ENCODE measurements at regions not wholly inside any gene's neighbourhood (a gene's known extent, or its start where the extent isn't known, plus 50 kb on each side); places are given as distances from the start of the nearest gene placed in this dataset.

- H3K4me1 Mint-ChIP-seq, result no peaks in the 10 kb centered on the region
- no peaks in the 10 kb centered on the region for H3K36me3 Mint-ChIP-seq
- POLR2A ChIA-PET (ENCODE audit: partially characterized antibody), result no interaction called here
- Histone ChIP-seq H3K27me3 (ENCODE audit: insufficient read depth, low read length) (no peaks in the 10 kb centered on the region), H3K9me3 (ENCODE audit: control insufficient read depth in 1 of 2, low read length in 2 of 2) (no peaks in the 10 kb centered on the region), H3K4me1 (ENCODE audit: insufficient read depth, low read length) (no peaks in the 10 kb centered on the region), H3K27ac (ENCODE audit: low read depth, low read length) (no peak overlapping the region), H3K36me3 (ENCODE audit: insufficient read depth, low read length) (no peaks in the 10 kb centered on the region), H3K4me3 (ENCODE audit: low read length in 2 of 2) (no peak overlapping the region)
- no peak overlapping the region for H3K27ac Mint-ChIP-seq
- no peak overlapping the region for H3K4me3 Mint-ChIP-seq
- no peaks in the 10 kb centered on the region for H3K27me3 Mint-ChIP-seq
- no peak for DNase-seq
- CTCF ChIA-PET (ENCODE audit: partially characterized antibody), result no interaction called here
- no peaks in the 10 kb centered on the region for H3K9me3 Mint-ChIP-seq
- intact Hi-C loops (cut with micrococcal nuclease), result no loop called here
Measured at GRCh38 chr5:152673601-152674000, 268.5 kb upstream of the NMUR2 start.

- no peak for DNase-seq
- Mint-ChIP-seq H3K4me3 (no peak overlapping the region), H3K27ac (no peak overlapping the region), H3K9me3 (peaks cover 0 to under 1% (median 0%) of the 10 kb centered on the region in 8 donors), H3K27me3 (no peaks in the 10 kb centered on the region), H3K4me1 (no peaks in the 10 kb centered on the region), H3K36me3 (no peaks in the 10 kb centered on the region)
- Histone ChIP-seq H3K27me3 (ENCODE audit: insufficient read depth, low read length) (no peaks in the 10 kb centered on the region), H3K4me3 (ENCODE audit: low read length in 2 of 2) (no peak overlapping the region), H3K9me3 (ENCODE audit: control insufficient read depth in 1 of 2, low read length in 2 of 2) (no peaks in the 10 kb centered on the region), H3K36me3 (ENCODE audit: insufficient read depth, low read length) (no peaks in the 10 kb centered on the region), H3K4me1 (ENCODE audit: insufficient read depth, low read length) (no peaks in the 10 kb centered on the region), H3K27ac (ENCODE audit: low read depth, low read length) (no peak overlapping the region)
- ChIA-PET CTCF (ENCODE audit: partially characterized antibody) (no interaction called here), POLR2A (ENCODE audit: partially characterized antibody) (no interaction called here)
- intact Hi-C loops (cut with micrococcal nuclease), result no loop called here
Measured at GRCh38 chr5:152674403-152674802, 269.3 kb upstream of the NMUR2 start.

GRCh38 chr5:152676196-152676595 is 271.1 kb upstream of the NMUR2 start:
- H3K36me3 ChIP-seq (ENCODE audit: insufficient read depth, low read length), result no peaks in the 10 kb centered on the region
- H3K36me3 Mint-ChIP-seq, result no peaks in the 10 kb centered on the region
- H3K27ac ChIP-seq (ENCODE audit: low read depth, low read length), result no peak overlapping the region
- no peak for DNase-seq
- no peak overlapping the region for H3K27ac Mint-ChIP-seq
- H3K9me3 Mint-ChIP-seq, result peaks cover 0 to 9% (median under 1%) of the 10 kb centered on the region in 8 donors
- H3K9me3 ChIP-seq (ENCODE audit: control insufficient read depth in 1 of 2, low read length in 2 of 2), result no peaks in the 10 kb centered on the region
- intact Hi-C loops (cut with micrococcal nuclease), result no loop called here
- CTCF ChIA-PET (ENCODE audit: partially characterized antibody), result no interaction called here
- no peaks in the 10 kb centered on the region for H3K27me3 ChIP-seq (ENCODE audit: insufficient read depth, low read length)
- no peaks in the 10 kb centered on the region for H3K27me3 Mint-ChIP-seq
- no peaks in the 10 kb centered on the region for H3K4me1 Mint-ChIP-seq
- no peaks in the 10 kb centered on the region for H3K4me1 ChIP-seq (ENCODE audit: insufficient read depth, low read length)
- no peak overlapping the region for H3K4me3 Mint-ChIP-seq
- no peak overlapping the region for H3K4me3 ChIP-seq (ENCODE audit: low read length in 2 of 2)
- POLR2A ChIA-PET (ENCODE audit: partially characterized antibody), result no interaction called here

- intact Hi-C loops (cut with micrococcal nuclease), result no loop called here
- H3K36me3 ChIP-seq (ENCODE audit: insufficient read depth, low read length), result no peaks in the 10 kb centered on the region
- H3K27me3 ChIP-seq (ENCODE audit: insufficient read depth, low read length), result no peaks in the 10 kb centered on the region
- no peaks in the 10 kb centered on the region for H3K36me3 Mint-ChIP-seq
- ChIA-PET CTCF (ENCODE audit: partially characterized antibody) (no interaction called here), POLR2A (ENCODE audit: partially characterized antibody) (no interaction called here)
- no peaks in the 10 kb centered on the region for H3K27me3 Mint-ChIP-seq
- no peak overlapping the region for H3K4me3 Mint-ChIP-seq
- no peaks in the 10 kb centered on the region for H3K4me1 Mint-ChIP-seq
- H3K9me3 Mint-ChIP-seq, result peaks cover 2 to 22% (median 5%) of the 10 kb centered on the region in 8 donors
- no peak overlapping the region for H3K4me3 ChIP-seq (ENCODE audit: low read length in 2 of 2)
- no peak for DNase-seq
- H3K27ac ChIP-seq (ENCODE audit: low read depth, low read length), result no peak overlapping the region
- no peak overlapping the region for H3K27ac Mint-ChIP-seq
- H3K9me3 ChIP-seq (ENCODE audit: control insufficient read depth in 1 of 2, low read length in 2 of 2), result no peaks in the 10 kb centered on the region
- H3K4me1 ChIP-seq (ENCODE audit: insufficient read depth, low read length), result no peaks in the 10 kb centered on the region
Measured at GRCh38 chr5:152683205-152683604, 278.1 kb upstream of the NMUR2 start.

GRCh38 chr5:152686931-152687330 is 281.9 kb upstream of the NMUR2 start:
- Histone ChIP-seq H3K27ac (ENCODE audit: low read depth, low read length) (no peak overlapping the region), H3K9me3 (ENCODE audit: control insufficient read depth in 1 of 2, low read length in 2 of 2) (no peaks in the 10 kb centered on the region), H3K27me3 (ENCODE audit: insufficient read depth, low read length) (no peaks in the 10 kb centered on the region), H3K4me1 (ENCODE audit: insufficient read depth, low read length) (no peaks in the 10 kb centered on the region), H3K36me3 (ENCODE audit: insufficient read depth, low read length) (no peaks in the 10 kb centered on the region), H3K4me3 (ENCODE audit: low read length in 2 of 2) (no peak overlapping the region)
- Mint-ChIP-seq H3K9me3 (peaks cover 0 to 15% (median 6%) of the 10 kb centered on the region in 8 donors), H3K4me3 (no peak overlapping the region), H3K27me3 (no peaks in the 10 kb centered on the region), H3K4me1 (no peaks in the 10 kb centered on the region), H3K27ac (no peak overlapping the region), H3K36me3 (no peaks in the 10 kb centered on the region)
- ChIA-PET CTCF (ENCODE audit: partially characterized antibody) (no interaction called here), POLR2A (ENCODE audit: partially characterized antibody) (no interaction called here)
- no peak for DNase-seq
- intact Hi-C loops (cut with micrococcal nuclease), result no loop called here

- no peak for DNase-seq
- POLR2A ChIA-PET (ENCODE audit: partially characterized antibody), result no interaction called here
- no peaks in the 10 kb centered on the region for H3K4me1 ChIP-seq (ENCODE audit: insufficient read depth, low read length)
- no peaks in the 10 kb centered on the region for H3K36me3 ChIP-seq (ENCODE audit: insufficient read depth, low read length)
- H3K27me3 ChIP-seq (ENCODE audit: insufficient read depth, low read length), result no peaks in the 10 kb centered on the region
- H3K4me3 ChIP-seq (ENCODE audit: low read length in 2 of 2), result no peak overlapping the region
- H3K9me3 Mint-ChIP-seq, result peaks cover 0 to 19% (median 6%) of the 10 kb centered on the region in 8 donors
- H3K9me3 ChIP-seq (ENCODE audit: control insufficient read depth in 1 of 2, low read length in 2 of 2), result no peaks in the 10 kb centered on the region
- H3K4me1 Mint-ChIP-seq, result no peaks in the 10 kb centered on the region
- no peak overlapping the region for H3K27ac ChIP-seq (ENCODE audit: low read depth, low read length)
- no peak overlapping the region for H3K27ac Mint-ChIP-seq
- H3K36me3 Mint-ChIP-seq, result no peaks in the 10 kb centered on the region
- H3K4me3 Mint-ChIP-seq, result no peak overlapping the region
- CTCF ChIA-PET (ENCODE audit: partially characterized antibody), result no interaction called here
- H3K27me3 Mint-ChIP-seq, result peaks cover 0 to 2% of the 10 kb centered on the region in 2 donors
- intact Hi-C loops (cut with micrococcal nuclease), result no loop called here
Measured at GRCh38 chr5:152688561-152689249, 283.6 kb upstream of the NMUR2 start.

GRCh38 chr5:152689250-152689711 is 284.2 kb upstream of the NMUR2 start:
- POLR2A ChIA-PET (ENCODE audit: partially characterized antibody), result no interaction called here
- H3K27me3 ChIP-seq (ENCODE audit: insufficient read depth, low read length), result no peaks in the 10 kb centered on the region
- peaks cover 0 to 2% of the 10 kb centered on the region in 2 donors for H3K27me3 Mint-ChIP-seq
- CTCF ChIA-PET (ENCODE audit: partially characterized antibody), result no interaction called here
- H3K4me1 ChIP-seq (ENCODE audit: insufficient read depth, low read length), result no peaks in the 10 kb centered on the region
- no peaks in the 10 kb centered on the region for H3K9me3 ChIP-seq (ENCODE audit: control insufficient read depth in 1 of 2, low read length in 2 of 2)
- H3K4me1 Mint-ChIP-seq, result no peaks in the 10 kb centered on the region
- no peak overlapping the region for H3K27ac ChIP-seq (ENCODE audit: low read depth, low read length)
- no peak overlapping the region for H3K4me3 ChIP-seq (ENCODE audit: low read length in 2 of 2)
- H3K36me3 Mint-ChIP-seq, result no peaks in the 10 kb centered on the region
- no peak overlapping the region for H3K27ac Mint-ChIP-seq
- peaks cover 0 to 19% (median 6%) of the 10 kb centered on the region in 8 donors for H3K9me3 Mint-ChIP-seq
- no peak for DNase-seq
- intact Hi-C loops (cut with micrococcal nuclease), result no loop called here
- no peak overlapping the region for H3K4me3 Mint-ChIP-seq
- no peaks in the 10 kb centered on the region for H3K36me3 ChIP-seq (ENCODE audit: insufficient read depth, low read length)

GRCh38 chr5:152694231-152694630 is 289.2 kb upstream of the NMUR2 start:
- H3K9me3 Mint-ChIP-seq, result peaks cover 0 to 7% (median 1%) of the 10 kb centered on the region in 8 donors
- H3K4me1 ChIP-seq (ENCODE audit: insufficient read depth, low read length), result no peaks in the 10 kb centered on the region
- ChIA-PET CTCF (ENCODE audit: partially characterized antibody) (no interaction called here), POLR2A (ENCODE audit: partially characterized antibody) (no interaction called here)
- no peaks in the 10 kb centered on the region for H3K36me3 Mint-ChIP-seq
- H3K27ac ChIP-seq (ENCODE audit: low read depth, low read length), result no peak overlapping the region
- H3K36me3 ChIP-seq (ENCODE audit: insufficient read depth, low read length), result no peaks in the 10 kb centered on the region
- H3K9me3 ChIP-seq (ENCODE audit: control insufficient read depth in 1 of 2, low read length in 2 of 2), result no peaks in the 10 kb centered on the region
- DNase-seq, result no peak
- no peaks in the 10 kb centered on the region for H3K27me3 ChIP-seq (ENCODE audit: insufficient read depth, low read length)
- H3K27ac Mint-ChIP-seq, result no peak overlapping the region
- peaks cover 0 to 2% of the 10 kb centered on the region in 2 donors for H3K27me3 Mint-ChIP-seq
- intact Hi-C loops (cut with micrococcal nuclease), result no loop called here
- no peaks in the 10 kb centered on the region for H3K4me1 Mint-ChIP-seq
- no peak overlapping the region for H3K4me3 ChIP-seq (ENCODE audit: low read length in 2 of 2)
- H3K4me3 Mint-ChIP-seq, result no peak overlapping the region
